Gastrocnemius medialis (tissue), 4 donors: ENCODE measurements at regions not wholly inside any gene's neighbourhood (a gene's known extent, or its start where the extent isn't known, plus 50 kb on each side); places are given as distances from the start of the nearest gene placed in this dataset.

Experiments
- ATAC-seq, 2 donors: fragments of 150-250 bp; one replicate each; pipeline ENCODE4 v1.9.1; 2016
- DNase-seq, 2 donors: peaks; one replicate each; pipeline ENCODE4 v3.0.0-alpha.2; 2019
- H3K27ac ChIP-seq, 4 donors: fragments of 200-600 bp; sonication (generic); 1 replicate in 1 of 4; 2 replicates in 3 of 4; pipeline ENCODE4 v1.5.1; 2016 to 2018; ENCODE audit warnings: mild to moderate bottlenecking in 2 of 4, moderate library complexity in 1 of 4
- H3K27me3 ChIP-seq, 3 donors: fragments of 200-600 bp; sonication (generic) in 2 of 3; 1 replicate in 1 of 3; 2 replicates in 2 of 3; pipeline versions ENCODE4 v1.5.1 to v1.6.0; 2016 to 2019; ENCODE audit warnings: mild to moderate bottlenecking in 1 of 3, moderate library complexity in 1 of 3
- H3K36me3 ChIP-seq, 2 donors: fragments of 200-600 bp; sonication (generic) in 1 of 2; one replicate each; pipeline ENCODE4 v1.5.1; 2017 to 2018
- H3K4me1 ChIP-seq, 2 donors: fragments of 200-600 bp; sonication (generic) in 1 of 2; one replicate each; pipeline ENCODE4 v1.5.1; 2016 to 2017; ENCODE audit warnings: mild to moderate bottlenecking in 2 of 2
- H3K4me3 ChIP-seq, 4 donors: fragments of 200-600 bp; sonication (generic) in 3 of 4; 1 replicate in 1 of 4; 2 replicates in 3 of 4; pipeline ENCODE4 v1.5.1; 2016 to 2019; ENCODE audit warnings: mild to moderate bottlenecking in 2 of 4
- H3K9me3 ChIP-seq, 3 donors: fragments of 200-600 bp; sonication (generic) in 2 of 3; 1 replicate in 1 of 3; 2 replicates in 2 of 3; pipeline ENCODE4 v1.5.1; 2016 to 2019
- POLR2A ChIP-seq, 2 donors: fragments of 450-650 bp; IDR thresholded peaks; one replicate each; pipeline ENCODE4 v1.6.1; 2017; ENCODE audit warnings: antibody characterized with exemption in 2 of 2, mild to moderate bottlenecking in 2 of 2, moderate library complexity in 2 of 2
- in situ Hi-C, 4 donors: fragments of 200-750 bp; cut with MboI; loops; one replicate each; pipeline versions ENCODE4 v1.15.0 to v1.8.0; 2017; ENCODE audit warnings: low sequenced_read_pairs in 4 of 4
- intact Hi-C: fragments of 100-400 bp; cut with DNase I; formaldehyde crosslinking; loops from one replicate; pipeline ENCODE4 v1.15.1; 2023; ENCODE audit warnings: low total_unique reads
- TF ChIP-seq, protein P1 (sequence below), 5 experiments: fragments of 450-650 bp in 3 of 5; fragments of 200-600 bp in 2 of 5; sonication (generic) in 2 of 5; IDR thresholded peaks in 4 of 5; conservative IDR thresholded peaks in 1 of 5; 1 replicate in 4 of 5; 2 replicates in 1 of 5; pipeline ENCODE4 v1.5.1; 2016 to 2019; ENCODE audit warnings: antibody characterized with exemption in 5 of 5, mild to moderate bottlenecking in 3 of 5, moderate library complexity in 3 of 5

DNA sequence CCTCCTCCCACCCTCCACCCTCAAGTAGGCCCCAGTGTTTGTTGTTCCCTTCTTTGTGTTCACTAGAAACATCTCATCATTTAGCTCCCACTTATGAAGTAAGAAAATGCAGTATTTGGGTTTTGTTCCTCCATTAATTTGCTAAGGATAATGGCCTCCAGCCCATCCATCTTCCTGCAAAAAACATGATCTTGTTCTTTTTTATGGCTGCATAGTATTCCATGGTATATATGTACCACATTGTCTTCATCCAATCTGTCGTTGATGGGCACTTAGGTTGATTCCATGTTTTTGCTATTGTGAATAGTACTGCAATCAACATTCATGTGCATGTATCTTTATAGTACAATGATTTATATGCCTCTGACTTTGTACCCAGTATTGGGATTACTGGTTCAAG is 416.8 kb upstream of the SASH1 start:
- Histone ChIP-seq H3K4me1 (no peaks in the 10 kb centered on the region), H3K9me3 (peaks cover 0 to 4% (median 0%) of the 10 kb centered on the region in 3 donors), H3K27me3 (no peaks in the 10 kb centered on the region), H3K36me3 (no peaks in the 10 kb centered on the region), H3K27ac (no peak overlapping the region), H3K4me3 (no peak overlapping the region)
- DNase-seq (no peak), ATAC-seq (no peak)
- in situ Hi-C loops (no loop called here), intact Hi-C loops (no loop called here)
- TF ChIP-seq POLR2A (IDR thresholded peaks at IDR 0.05), result no peak
- TF ChIP-seq, protein P1, sequence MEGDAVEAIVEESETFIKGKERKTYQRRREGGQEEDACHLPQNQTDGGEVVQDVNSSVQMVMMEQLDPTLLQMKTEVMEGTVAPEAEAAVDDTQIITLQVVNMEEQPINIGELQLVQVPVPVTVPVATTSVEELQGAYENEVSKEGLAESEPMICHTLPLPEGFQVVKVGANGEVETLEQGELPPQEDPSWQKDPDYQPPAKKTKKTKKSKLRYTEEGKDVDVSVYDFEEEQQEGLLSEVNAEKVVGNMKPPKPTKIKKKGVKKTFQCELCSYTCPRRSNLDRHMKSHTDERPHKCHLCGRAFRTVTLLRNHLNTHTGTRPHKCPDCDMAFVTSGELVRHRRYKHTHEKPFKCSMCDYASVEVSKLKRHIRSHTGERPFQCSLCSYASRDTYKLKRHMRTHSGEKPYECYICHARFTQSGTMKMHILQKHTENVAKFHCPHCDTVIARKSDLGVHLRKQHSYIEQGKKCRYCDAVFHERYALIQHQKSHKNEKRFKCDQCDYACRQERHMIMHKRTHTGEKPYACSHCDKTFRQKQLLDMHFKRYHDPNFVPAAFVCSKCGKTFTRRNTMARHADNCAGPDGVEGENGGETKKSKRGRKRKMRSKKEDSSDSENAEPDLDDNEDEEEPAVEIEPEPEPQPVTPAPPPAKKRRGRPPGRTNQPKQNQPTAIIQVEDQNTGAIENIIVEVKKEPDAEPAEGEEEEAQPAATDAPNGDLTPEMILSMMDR (IDR thresholded peaks at IDR 0.05 in 4 of 5, conservative IDR thresholded peaks at IDR 0.05 in 1 of 5), result no peak

DNA sequence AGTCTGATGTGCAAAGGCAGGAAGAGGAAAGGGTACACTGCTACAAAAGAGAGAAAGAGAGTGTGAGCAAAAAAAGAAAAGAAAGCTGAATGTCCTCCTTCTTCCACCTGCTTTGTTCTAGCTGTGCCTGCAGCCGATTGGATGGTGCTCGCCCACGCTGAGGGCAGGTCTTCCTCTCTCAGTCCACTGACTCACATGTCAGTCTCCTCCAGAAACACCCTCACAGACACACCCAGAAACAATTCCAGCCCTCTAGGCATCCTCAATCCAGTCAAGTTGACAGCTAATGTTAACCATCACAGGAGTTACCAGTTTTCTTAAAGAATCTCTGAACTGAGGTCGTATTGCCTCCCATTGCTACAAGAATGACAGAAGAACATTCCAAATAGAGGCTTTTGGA is 411.9 kb upstream of the SASH1 start:
- no peak for DNase-seq
- H3K4me3 ChIP-seq, result no peak overlapping the region
- no peak overlapping the region for H3K27ac ChIP-seq
- in situ Hi-C loops, result no loop called here
- H3K27me3 ChIP-seq, result no peaks in the 10 kb centered on the region
- no peak for TF ChIP-seq POLR2A (IDR thresholded peaks at IDR 0.05)
- TF ChIP-seq, protein P1 (IDR thresholded peaks at IDR 0.05 in 4 of 5, conservative IDR thresholded peaks at IDR 0.05 in 1 of 5), result no peak
- H3K9me3 ChIP-seq, result no peaks in the 10 kb centered on the region
- no peaks in the 10 kb centered on the region for H3K36me3 ChIP-seq
- no peak for ATAC-seq
- H3K4me1 ChIP-seq, result no peaks in the 10 kb centered on the region
- intact Hi-C loops, result no loop called here

DNA sequence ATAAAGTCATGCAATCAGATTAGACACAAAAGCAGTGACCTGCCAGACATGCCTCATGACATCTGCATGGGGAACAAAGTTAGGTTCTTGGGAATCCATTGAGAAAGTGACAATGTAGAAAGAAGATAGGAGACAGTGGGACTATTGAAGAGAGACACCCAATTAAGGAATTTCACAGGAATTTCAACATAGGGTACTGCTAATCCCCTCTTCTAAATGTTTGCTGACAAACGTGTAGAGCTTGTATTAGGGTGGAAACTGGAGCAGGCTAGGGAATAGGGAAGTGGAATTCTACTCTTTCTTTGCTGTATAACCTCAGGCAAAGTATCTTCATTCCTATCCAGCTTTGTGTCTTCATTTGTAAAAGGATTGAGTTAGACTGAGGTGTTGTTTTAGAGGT is 409.4 kb upstream of the SASH1 start:
- intact Hi-C loops (no loop called here), in situ Hi-C loops (no loop called here)
- TF ChIP-seq, protein P1 (IDR thresholded peaks at IDR 0.05 in 4 of 5, conservative IDR thresholded peaks at IDR 0.05 in 1 of 5), result no peak
- no peak for TF ChIP-seq POLR2A (IDR thresholded peaks at IDR 0.05)
- Histone ChIP-seq H3K27ac (no peak overlapping the region), H3K4me1 (no peaks in the 10 kb centered on the region), H3K27me3 (no peaks in the 10 kb centered on the region), H3K9me3 (no peaks in the 10 kb centered on the region), H3K36me3 (no peaks in the 10 kb centered on the region), H3K4me3 (no peak overlapping the region)
- ATAC-seq, result no peak
- DNase-seq, result no peak

DNA sequence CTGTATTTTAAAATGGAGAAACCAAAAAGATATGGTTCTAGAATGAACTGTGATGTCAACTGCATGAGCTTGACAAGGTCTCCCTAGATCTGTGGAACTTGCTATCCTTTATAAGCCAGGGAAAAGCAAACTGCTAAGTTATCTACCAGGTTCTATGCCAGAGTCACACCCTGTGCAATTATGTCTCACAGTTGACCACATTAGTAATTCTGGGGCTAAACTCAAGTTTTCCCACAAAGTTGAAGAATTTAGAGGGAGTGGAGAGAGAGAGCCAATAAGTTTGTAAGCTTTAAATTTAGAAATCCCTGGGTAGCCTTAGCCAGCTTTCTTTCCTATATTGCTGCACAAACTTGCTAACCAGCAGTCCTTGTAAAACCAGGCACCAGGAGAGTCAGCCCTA is 407.0 kb upstream of the SASH1 start:
- intact Hi-C loops (no loop called here), in situ Hi-C loops (no loop called here)
- Histone ChIP-seq H3K36me3 (no peaks in the 10 kb centered on the region), H3K9me3 (no peaks in the 10 kb centered on the region), H3K27ac (no peak overlapping the region), H3K4me1 (no peaks in the 10 kb centered on the region), H3K27me3 (no peaks in the 10 kb centered on the region), H3K4me3 (no peak overlapping the region)
- DNase-seq (no peak), ATAC-seq (no peak)
- TF ChIP-seq POLR2A (IDR thresholded peaks at IDR 0.05), result no peak
- TF ChIP-seq, protein P1 (IDR thresholded peaks at IDR 0.05 in 4 of 5, conservative IDR thresholded peaks at IDR 0.05 in 1 of 5), result no peak

DNA sequence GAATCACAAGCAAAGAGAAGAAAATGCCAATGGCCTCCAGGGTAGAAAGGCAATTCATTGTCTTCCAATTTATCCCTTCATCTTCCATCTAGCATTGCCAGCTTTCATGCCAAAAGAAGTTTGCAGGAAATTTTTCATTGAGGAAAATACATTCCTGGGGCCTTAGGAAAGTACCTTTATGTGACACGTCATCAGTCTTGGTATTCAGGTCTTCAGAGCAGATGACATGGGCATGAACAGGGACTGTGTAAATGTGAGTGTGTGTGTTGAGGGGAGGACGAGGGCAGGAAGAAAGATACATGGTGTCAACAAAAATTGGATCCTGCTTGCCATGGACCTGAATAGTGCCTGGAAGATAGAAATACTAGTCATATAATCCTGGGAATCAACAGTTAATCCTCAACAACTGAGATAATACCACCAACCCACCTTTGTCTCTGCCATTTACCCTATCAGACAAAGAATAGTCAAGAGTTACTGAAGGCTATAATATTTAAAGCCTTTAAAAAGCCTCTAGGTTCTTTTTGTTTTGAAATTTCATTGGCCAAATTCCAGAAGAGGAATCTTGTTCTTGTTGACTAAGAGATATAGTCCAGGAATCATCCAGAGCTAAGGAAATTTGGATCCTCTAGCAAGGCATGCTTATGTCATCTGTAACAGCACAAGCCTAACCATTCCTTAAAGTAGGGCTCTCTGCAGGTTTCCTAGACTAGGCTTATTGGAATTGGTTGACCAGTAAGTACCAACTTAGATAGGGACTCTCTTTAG is 405.8 kb upstream of the SASH1 start:
- no peak for DNase-seq
- Histone ChIP-seq H3K9me3 (no peaks in the 10 kb centered on the region), H3K4me3 (no peak overlapping the region), H3K27me3 (no peaks in the 10 kb centered on the region), H3K27ac (no peak overlapping the region), H3K4me1 (no peaks in the 10 kb centered on the region), H3K36me3 (no peaks in the 10 kb centered on the region)
- in situ Hi-C loops (no loop called here), intact Hi-C loops (no loop called here)
- no peak for TF ChIP-seq POLR2A (IDR thresholded peaks at IDR 0.05)
- TF ChIP-seq, protein P1 (IDR thresholded peaks at IDR 0.05 in 4 of 5, conservative IDR thresholded peaks at IDR 0.05 in 1 of 5), result no peak
- no peak for ATAC-seq
